Breast epithelium (tissue), 4 donors: ENCODE measurements at regions not wholly inside any gene's neighbourhood (a gene's known extent, or its start where the extent isn't known, plus 50 kb on each side); places are given as distances from the start of the nearest gene placed in this dataset.

Experiments
- DNase-seq, 2 donors: peaks; one replicate each; pipeline ENCODE4 v3.0.0-alpha.2; 2019; ENCODE audit warnings: low spot score in 2 of 2
- H3K27ac ChIP-seq, 2 donors: fragments of 200-600 bp; sonication (generic) in 1 of 2; one replicate each; pipeline ENCODE4 v1.5.1; 2016 to 2019; ENCODE audit warnings: mild to moderate bottlenecking in 1 of 2
- H3K27me3 ChIP-seq, 2 donors: fragments of 200-600 bp; sonication (generic) in 1 of 2; one replicate each; pipeline versions ENCODE4 v1.5.1 to v1.6.0; 2017 to 2019; ENCODE audit warnings: control low read depth in 1 of 2, mild to moderate bottlenecking in 1 of 2
- H3K36me3 ChIP-seq: fragments of 200-600 bp; one replicate; pipeline ENCODE4 v1.5.1; 2019
- H3K4me1 ChIP-seq, 2 donors: fragments of 200-600 bp; sonication (generic); one replicate each; pipeline ENCODE4 v1.5.1; 2016 to 2019; ENCODE audit warnings: control low read depth in 1 of 2
- H3K4me3 ChIP-seq, 3 donors: fragments of 200-600 bp; sonication (generic); 1 replicate in 2 of 3; 2 replicates in 1 of 3; pipeline ENCODE4 v1.5.1; 2016 to 2019; ENCODE audit warnings: mild to moderate bottlenecking in 3 of 3, moderate library complexity in 2 of 3
- H3K9me3 ChIP-seq, 2 donors: fragments of 200-600 bp; sonication (generic) in 1 of 2; one replicate each; pipeline ENCODE4 v1.5.1; 2016 to 2019; ENCODE audit warnings: control low read depth in 1 of 2
- CTCF ChIP-seq, 3 donors: fragments of 450-650 bp; IDR thresholded peaks; one replicate each; pipeline ENCODE4 v1.5.1; 2016 to 2017; ENCODE audit warnings: antibody characterized with exemption in 3 of 3, mild to moderate bottlenecking in 3 of 3, moderate library complexity in 3 of 3
- POLR2A ChIP-seq: fragments of 450-650 bp; IDR thresholded peaks from one replicate; pipeline ENCODE4 v1.6.1; 2016; ENCODE audit warnings: antibody characterized with exemption, mild to moderate bottlenecking, moderate library complexity
- POLR2AphosphoS5 ChIP-seq, 3 donors: sonication (generic); formaldehyde crosslinking; IDR thresholded peaks; one replicate each; pipeline ENCODE4 v1.6.1; 2017; ENCODE audit warnings: antibody characterized with exemption in 3 of 3
- intact Hi-C: fragments of 100-400 bp; cut with DNase I; formaldehyde crosslinking; loops from one replicate; pipeline ENCODE4 v1.15.1; 2023; ENCODE audit warnings: low total_unique reads

GRCh38 chr12:46437469-46437868 is 64.9 kb upstream of the SLC38A2 start:
- TF ChIP-seq POLR2A (no peak), POLR2AphosphoS5 (IDR thresholded peaks at IDR 0.05) (no peak), CTCF (IDR thresholded peaks at IDR 0.05) (no peak)
- DNase-seq = no peak
- Histone ChIP-seq H3K9me3 (no peaks in the 10 kb centered on the region), H3K4me3 (no peak overlapping the region), H3K4me1 (no peaks in the 10 kb centered on the region), H3K27me3 (no peaks in the 10 kb centered on the region), H3K27ac (no peak overlapping the region), H3K36me3 (no peaks in the 10 kb centered on the region)
- intact Hi-C loops = loop anchor here (10.0 kb wide), 1 partner anchor 1917 kb away; the partner anchor contains the start of gene ZNF641

GRCh38 chr12:46436747-46437146 is 64.2 kb upstream of the SLC38A2 start:
- DNase-seq = no peak
- no peak overlapping the region for H3K27ac ChIP-seq
- intact Hi-C loops = loop anchor here (10.0 kb wide), 1 partner anchor 1918 kb away; the partner anchor contains the start of gene ZNF641
- TF ChIP-seq CTCF (IDR thresholded peaks at IDR 0.05) = no peak
- no peak for TF ChIP-seq POLR2AphosphoS5 (IDR thresholded peaks at IDR 0.05)
- no peak for TF ChIP-seq POLR2A
- no peaks in the 10 kb centered on the region for H3K36me3 ChIP-seq
- H3K9me3 ChIP-seq = no peaks in the 10 kb centered on the region
- no peaks in the 10 kb centered on the region for H3K4me1 ChIP-seq
- no peaks in the 10 kb centered on the region for H3K27me3 ChIP-seq
- H3K4me3 ChIP-seq = no peak overlapping the region

- DNase-seq = no peak
- no peak overlapping the region for H3K4me3 ChIP-seq
- no peaks in the 10 kb centered on the region for H3K27me3 ChIP-seq
- no peak overlapping the region for H3K27ac ChIP-seq
- intact Hi-C loops = loop anchor here (10.0 kb wide), 1 partner anchor 1919 kb away; the partner anchor contains the start of gene ZNF641
- H3K36me3 ChIP-seq = no peaks in the 10 kb centered on the region
- TF ChIP-seq POLR2AphosphoS5 (IDR thresholded peaks at IDR 0.05) (no peak), CTCF (IDR thresholded peaks at IDR 0.05) (no peak), POLR2A (no peak)
- H3K4me1 ChIP-seq = no peaks in the 10 kb centered on the region
- H3K9me3 ChIP-seq = no peaks in the 10 kb centered on the region
Observed at GRCh38 chr12:46435625-46436024, 63.1 kb upstream of the SLC38A2 start.

- no peak for DNase-seq
- Histone ChIP-seq H3K4me3 (no peak overlapping the region), H3K9me3 (no peaks in the 10 kb centered on the region), H3K4me1 (no peaks in the 10 kb centered on the region), H3K27me3 (no peaks in the 10 kb centered on the region), H3K27ac (no peak overlapping the region), H3K36me3 (no peaks in the 10 kb centered on the region)
- intact Hi-C loops = loop anchor here (10.0 kb wide), 1 partner anchor 1920 kb away; the partner anchor contains the start of gene ZNF641
- TF ChIP-seq POLR2AphosphoS5 (IDR thresholded peaks at IDR 0.05) (no peak), CTCF (IDR thresholded peaks at IDR 0.05) (no peak), POLR2A (no peak)
Observed at GRCh38 chr12:46435029-46435428, 62.5 kb upstream of the SLC38A2 start.

- H3K27me3 ChIP-seq = no peaks in the 10 kb centered on the region
- intact Hi-C loops = loop anchor here (10.0 kb wide), 1 partner anchor 1921 kb away; the partner anchor contains the start of gene ZNF641
Observed at GRCh38 chr12:46433829-46434228, 61.3 kb upstream of the SLC38A2 start.

More at GRCh38 chr12:46433829-46434228, 61.3 kb upstream of the SLC38A2 start:
- H3K27ac ChIP-seq = no peak overlapping the region
- H3K36me3 ChIP-seq = no peaks in the 10 kb centered on the region
- no peaks in the 10 kb centered on the region for H3K4me1 ChIP-seq
- TF ChIP-seq POLR2AphosphoS5 (IDR thresholded peaks at IDR 0.05) (no peak), CTCF (IDR thresholded peaks at IDR 0.05) (no peak), POLR2A (no peak)
- no peak overlapping the region for H3K4me3 ChIP-seq
- no peak for DNase-seq
- no peaks in the 10 kb centered on the region for H3K9me3 ChIP-seq
